ENCODE measurements at regions not wholly inside any gene's neighbourhood (a gene's known extent, or its start where the extent isn't known, plus 50 kb on each side); places are given as distances from the start of the nearest gene placed in this dataset.

- Histone ChIP-seq H3K4me1 (replicated peaks) (no peaks in the 10 kb centered on the region), H3K9me3 (replicated peaks) (no peaks in the 10 kb centered on the region), H3K27ac (no peak overlapping the region), H3K36me3 (no peaks in the 10 kb centered on the region), H3K27me3 (replicated peaks) (no peaks in the 10 kb centered on the region), H3K4me3 (no peak overlapping the region)
- no peak for DNase-seq (ENCODE audit: low read depth in 1 of 2, low spot score in 2 of 2)
Observed at GRCh38 chr3:72248389-72248761, 463.4 kb upstream of the PROK2 start.

DNA sequence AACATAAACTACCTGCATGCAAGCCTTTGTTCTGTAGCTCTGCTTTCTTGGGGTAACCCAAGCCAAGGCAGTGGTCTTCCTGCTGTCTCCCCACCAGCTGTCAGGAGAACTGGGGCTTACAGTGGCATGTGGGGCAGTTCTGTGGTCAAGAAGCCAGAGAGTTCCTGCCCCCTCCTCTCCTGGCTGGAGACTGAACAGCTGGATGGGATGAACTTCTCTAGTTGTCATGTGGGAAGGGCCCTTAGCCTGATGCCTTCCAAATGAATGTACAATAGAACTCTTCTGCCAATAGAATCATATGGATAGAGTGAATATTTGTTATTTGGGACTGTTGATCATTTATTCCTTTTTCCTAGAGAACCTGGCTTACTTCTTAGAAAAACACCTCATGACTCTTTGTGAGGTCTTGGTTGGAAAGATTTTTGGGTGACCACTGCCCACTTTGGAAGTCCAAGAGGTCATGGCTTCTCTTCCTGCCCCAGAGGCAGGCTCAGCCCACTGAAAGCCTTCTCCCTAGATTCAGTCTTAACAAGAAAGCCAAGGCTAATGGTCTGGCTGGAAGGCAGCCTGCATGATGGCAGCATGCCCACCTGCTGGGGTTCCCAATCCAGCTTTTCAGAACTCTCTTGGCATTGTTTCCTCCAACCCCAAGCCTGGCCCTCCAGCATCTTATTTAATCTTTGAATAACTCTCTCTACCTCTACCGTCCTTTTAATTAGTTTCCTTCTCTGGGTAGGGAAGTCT, 462.9 kb upstream of the PROK2 start:
- no peaks in the 10 kb centered on the region for H3K9me3 ChIP-seq (replicated peaks)
- no peak overlapping the region for H3K27ac ChIP-seq
- H3K36me3 ChIP-seq: no peaks in the 10 kb centered on the region
- H3K4me3 ChIP-seq: no peak overlapping the region
- no peaks in the 10 kb centered on the region for H3K27me3 ChIP-seq (replicated peaks)
- no peaks in the 10 kb centered on the region for H3K4me1 ChIP-seq (replicated peaks)
- no peak for DNase-seq (ENCODE audit: low read depth in 1 of 2, low spot score in 2 of 2)

GRCh38 chr3:72247126-72247525, 462.2 kb upstream of the PROK2 start:
- DNase-seq (ENCODE audit: low read depth in 1 of 2, low spot score in 2 of 2): no peak
- Histone ChIP-seq H3K4me3 (no peak overlapping the region), H3K27me3 (replicated peaks) (no peaks in the 10 kb centered on the region), H3K9me3 (replicated peaks) (no peaks in the 10 kb centered on the region), H3K27ac (no peak overlapping the region), H3K4me1 (replicated peaks) (no peaks in the 10 kb centered on the region), H3K36me3 (no peaks in the 10 kb centered on the region)

- Histone ChIP-seq H3K9me3 (replicated peaks) (no peaks in the 10 kb centered on the region), H3K36me3 (no peaks in the 10 kb centered on the region), H3K27ac (no peak overlapping the region), H3K27me3 (replicated peaks) (no peaks in the 10 kb centered on the region), H3K4me1 (replicated peaks) (no peaks in the 10 kb centered on the region), H3K4me3 (no peak overlapping the region)
- DNase-seq (ENCODE audit: low read depth in 1 of 2, low spot score in 2 of 2): no peak
Observed at GRCh38 chr3:72246685-72247084, 461.7 kb upstream of the PROK2 start.

- no peak for DNase-seq (ENCODE audit: low read depth in 1 of 2, low spot score in 2 of 2)
Observed at GRCh38 chr3:72245183-72245811, 460.3 kb upstream of the PROK2 start.

GRCh38 chr3:72244396-72244795, 459.4 kb upstream of the PROK2 start:
- Histone ChIP-seq H3K27me3 (replicated peaks) (no peaks in the 10 kb centered on the region), H3K4me3 (no peak overlapping the region), H3K9me3 (replicated peaks) (no peaks in the 10 kb centered on the region), H3K4me1 (replicated peaks) (no peaks in the 10 kb centered on the region), H3K27ac (no peak overlapping the region), H3K36me3 (no peaks in the 10 kb centered on the region)
- no peak for DNase-seq (ENCODE audit: low read depth in 1 of 2, low spot score in 2 of 2)

More at GRCh38 chr3:72245183-72245811, 460.3 kb upstream of the PROK2 start:
- H3K9me3 ChIP-seq (replicated peaks): no peaks in the 10 kb centered on the region
- no peak overlapping the region for H3K27ac ChIP-seq
- no peaks in the 10 kb centered on the region for H3K36me3 ChIP-seq
- no peaks in the 10 kb centered on the region for H3K4me1 ChIP-seq (replicated peaks)
- no peak overlapping the region for H3K4me3 ChIP-seq
- no peaks in the 10 kb centered on the region for H3K27me3 ChIP-seq (replicated peaks)

- Histone ChIP-seq H3K4me3 (no peak overlapping the region), H3K9me3 (replicated peaks) (no peaks in the 10 kb centered on the region), H3K27me3 (replicated peaks) (no peaks in the 10 kb centered on the region), H3K27ac (no peak overlapping the region), H3K4me1 (replicated peaks) (peaks cover 12% of the 10 kb centered on the region; the same call in 1 of the 2 replicates), H3K36me3 (no peaks in the 10 kb centered on the region)
- DNase-seq (ENCODE audit: low read depth in 1 of 2, low spot score in 2 of 2): no peak
Observed at GRCh38 chr3:72242326-72242725, 457.4 kb upstream of the PROK2 start.

DNA sequence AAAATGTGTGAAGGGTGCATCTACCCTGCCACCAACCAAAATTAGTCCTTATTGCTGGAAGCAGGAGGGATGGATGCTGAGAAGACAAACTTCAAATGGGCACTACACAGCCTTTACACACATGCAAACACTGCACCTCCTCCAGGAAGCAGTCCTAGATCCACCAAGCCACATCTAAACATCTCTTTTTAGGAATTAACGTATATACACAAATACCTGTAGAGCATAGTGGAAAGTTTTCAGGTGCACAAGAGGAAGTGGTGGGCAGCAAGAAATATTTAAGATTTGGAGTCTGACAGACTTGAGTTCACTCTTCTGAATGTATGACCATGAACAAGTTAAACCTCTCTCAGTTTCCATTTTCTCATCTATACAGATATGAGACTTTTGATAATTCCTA, 456.6 kb upstream of the PROK2 start:
- no peaks in the 10 kb centered on the region for H3K9me3 ChIP-seq (replicated peaks)
- H3K4me1 ChIP-seq (replicated peaks): peaks cover 12% of the 10 kb centered on the region; the same call in 1 of the 2 replicates
- H3K27ac ChIP-seq: no peak overlapping the region
- H3K27me3 ChIP-seq (replicated peaks): no peaks in the 10 kb centered on the region
- no peak overlapping the region for H3K4me3 ChIP-seq
- H3K36me3 ChIP-seq: no peaks in the 10 kb centered on the region
- DNase-seq (ENCODE audit: low read depth in 1 of 2, low spot score in 2 of 2): no peak

DNA sequence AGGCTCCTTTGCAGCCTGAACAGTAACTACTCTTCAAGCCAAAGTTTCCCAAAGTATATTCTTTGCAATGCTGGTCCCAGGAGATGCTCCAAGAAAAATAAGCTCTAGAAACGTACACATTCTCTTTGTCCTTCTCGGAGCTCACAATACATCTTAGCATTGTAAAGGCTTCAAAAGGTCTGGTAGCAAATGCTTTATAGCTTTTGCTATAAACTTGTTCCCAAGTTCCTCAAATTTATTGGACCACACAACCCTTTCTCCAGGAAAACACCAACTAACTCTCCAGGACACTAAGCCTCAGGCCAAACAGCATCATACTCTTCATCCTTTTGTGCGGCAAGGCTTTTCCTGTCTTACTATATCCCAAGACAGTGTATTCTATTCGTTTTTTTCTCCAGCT, 455.6 kb upstream of the PROK2 start:
- Histone ChIP-seq H3K27ac (no peak overlapping the region), H3K36me3 (no peaks in the 10 kb centered on the region), H3K4me1 (replicated peaks) (peaks cover 12% of the 10 kb centered on the region; the same call in 1 of the 2 replicates), H3K9me3 (replicated peaks) (no peaks in the 10 kb centered on the region), H3K27me3 (replicated peaks) (no peaks in the 10 kb centered on the region), H3K4me3 (no peak overlapping the region)
- DNase-seq (ENCODE audit: low read depth in 1 of 2, low spot score in 2 of 2): no peak

- DNase-seq (ENCODE audit: low read depth in 1 of 2, low spot score in 2 of 2): no peak
- no peaks in the 10 kb centered on the region for H3K27me3 ChIP-seq (replicated peaks)
- H3K4me1 ChIP-seq (replicated peaks): peaks cover 12% of the 10 kb centered on the region; the same call in 1 of the 2 replicates
- H3K4me3 ChIP-seq: no peak overlapping the region
- no peaks in the 10 kb centered on the region for H3K36me3 ChIP-seq
- H3K27ac ChIP-seq: no peak overlapping the region
- H3K9me3 ChIP-seq (replicated peaks): no peaks in the 10 kb centered on the region
Observed at GRCh38 chr3:72238801-72239200, 453.9 kb upstream of the PROK2 start.

DNA sequence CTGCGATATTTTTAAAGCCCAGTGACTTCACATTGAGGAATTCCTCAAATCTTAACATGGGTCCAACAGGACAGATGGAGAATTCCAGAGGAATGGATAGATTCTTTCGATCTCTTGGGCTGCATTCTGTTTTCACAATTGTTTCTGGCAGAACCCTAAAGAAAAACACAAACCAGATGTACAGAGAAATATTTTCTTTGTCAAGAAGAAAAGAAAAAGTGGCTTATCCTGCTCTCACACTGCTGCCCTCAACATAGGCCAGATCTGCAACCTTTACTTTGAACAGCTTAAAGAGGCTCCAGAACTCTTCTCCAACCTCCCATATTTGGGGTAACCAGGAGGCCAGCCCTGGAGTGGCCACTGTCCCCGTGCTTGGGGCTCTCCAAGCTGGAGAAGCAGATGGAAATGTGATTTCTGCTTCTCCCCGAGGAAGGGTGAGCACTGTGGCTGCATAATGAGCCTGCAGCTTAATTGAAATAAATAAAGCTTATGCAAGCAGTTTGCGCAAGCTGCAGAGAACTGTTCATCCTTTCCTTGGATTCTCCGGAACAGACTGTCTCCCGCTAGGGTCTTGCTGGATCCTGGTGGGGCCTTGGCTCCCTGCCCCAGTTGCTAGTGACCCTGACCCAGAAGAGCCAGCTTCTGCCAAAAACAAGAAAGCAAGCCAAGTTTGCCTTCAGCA, 453.2 kb upstream of the PROK2 start:
- peak in 1 of 2 experiments; percentile 10 for DNase-seq (ENCODE audit: low read depth in 1 of 2, low spot score in 2 of 2)
- Histone ChIP-seq H3K9me3 (replicated peaks) (no peaks in the 10 kb centered on the region), H3K27ac (no peak overlapping the region), H3K4me3 (no peak overlapping the region), H3K4me1 (replicated peaks) (peaks cover 12% of the 10 kb centered on the region; the same call in 1 of the 2 replicates), H3K36me3 (no peaks in the 10 kb centered on the region), H3K27me3 (replicated peaks) (no peaks in the 10 kb centered on the region)

DNA sequence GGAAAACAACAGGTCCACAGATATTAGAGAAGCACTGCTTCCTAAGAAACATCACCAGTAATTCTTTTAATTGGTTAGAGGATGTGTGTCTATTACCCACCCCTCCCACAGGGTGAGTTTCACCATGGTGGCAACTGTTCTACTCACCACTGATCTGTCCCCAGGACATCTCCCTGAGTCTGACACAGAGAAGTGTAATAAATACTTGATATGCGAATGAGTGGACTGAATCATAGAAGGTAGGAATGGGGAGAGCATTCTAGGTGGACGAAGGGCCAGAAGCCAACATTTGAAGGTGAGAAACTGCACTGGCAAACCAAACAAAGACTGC, 452.7 kb upstream of the PROK2 start:
- no peak overlapping the region for H3K27ac ChIP-seq

GRCh38 chr3:72234391-72234790, 449.4 kb upstream of the PROK2 start:
- no peak for DNase-seq (ENCODE audit: low read depth in 1 of 2, low spot score in 2 of 2)
- Histone ChIP-seq H3K4me1 (replicated peaks) (peaks cover 12% of the 10 kb centered on the region; the same call in 1 of the 2 replicates), H3K9me3 (replicated peaks) (no peaks in the 10 kb centered on the region), H3K27ac (no peak overlapping the region), H3K36me3 (no peaks in the 10 kb centered on the region), H3K27me3 (replicated peaks) (no peaks in the 10 kb centered on the region), H3K4me3 (no peak overlapping the region)

More for the DNA sequence above, 452.7 kb upstream of the PROK2 start:
- DNase-seq (ENCODE audit: low read depth in 1 of 2, low spot score in 2 of 2): no peak
- Histone ChIP-seq H3K4me3 (no peak overlapping the region), H3K27me3 (replicated peaks) (no peaks in the 10 kb centered on the region), H3K36me3 (no peaks in the 10 kb centered on the region), H3K4me1 (replicated peaks) (peaks cover 12% of the 10 kb centered on the region; the same call in 1 of the 2 replicates), H3K9me3 (replicated peaks) (no peaks in the 10 kb centered on the region)

DNA sequence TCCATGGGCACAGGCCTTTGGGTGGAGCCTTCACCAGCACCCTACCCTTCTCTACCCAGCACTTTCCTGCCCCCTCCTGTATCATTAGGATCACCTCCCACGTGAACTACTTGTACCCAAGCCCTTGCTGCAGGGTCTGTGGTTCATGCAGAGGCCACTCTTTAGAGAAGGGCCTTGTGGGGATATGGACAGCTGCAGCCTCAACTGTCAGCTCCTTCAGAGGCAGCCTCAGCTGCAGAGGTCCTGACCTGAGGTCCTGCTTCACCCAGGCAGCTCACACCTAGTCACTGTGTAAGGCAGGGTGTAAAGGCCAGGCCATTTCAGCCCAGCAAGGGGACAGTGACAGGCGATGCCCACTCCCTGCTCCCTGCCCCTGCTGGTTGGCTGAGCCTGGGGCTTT, 448.6 kb upstream of the PROK2 start:
- no peak for DNase-seq (ENCODE audit: low read depth in 1 of 2, low spot score in 2 of 2)
- H3K4me3 ChIP-seq: no peak overlapping the region
- no peaks in the 10 kb centered on the region for H3K9me3 ChIP-seq (replicated peaks)
- H3K4me1 ChIP-seq (replicated peaks): peaks cover 11% of the 10 kb centered on the region; the same call in 1 of the 2 replicates
- H3K36me3 ChIP-seq: no peaks in the 10 kb centered on the region
- H3K27me3 ChIP-seq (replicated peaks): no peaks in the 10 kb centered on the region
- H3K27ac ChIP-seq: no peak overlapping the region

All from SJSA1 (cell line).